RWPE1 (cell line): ENCODE measurements at regions not wholly inside any gene's neighbourhood (a gene's known extent, or its start where the extent isn't known, plus 50 kb on each side); places are given as distances from the start of the nearest gene placed in this dataset.

Experiments
- CTCF ChIA-PET: fragments of 350-600 bp; sonication (Branson Sonifier 250); formaldehyde crosslinking; extraction: SDS; loops from one replicate; lab custom pipeline; 2021; lab: Yijun Ruan, JAX
- POLR2A ChIA-PET: fragments of 400-600 bp; formaldehyde crosslinking; extraction: SDS; loops from one replicate; lab custom pipeline; 2020; ENCODE audit warnings: antibody characterized with exemption; ENCODE audit not compliant: low non-redundant PET; lab: Yijun Ruan, JAX
- DNase-seq: peaks from one replicate; pipeline ENCODE4 v3.0.0; 2012; ENCODE audit warnings: low spot score
- H3K27ac ChIP-seq: fragments of 450-650 bp; 2 replicates; pipeline ENCODE4 v1.5.1; 2017
- CTCF ChIP-seq: fragments of 450-650 bp; conservative IDR thresholded peaks from 2 replicates; pipeline ENCODE4 v1.5.1; 2017; ENCODE audit warnings: low read depth, mild to moderate bottlenecking

GRCh38 chr2:16049406-16049805 is 109.1 kb downstream of the MYCN start:
- DNase-seq: no peak
- ChIA-PET CTCF (no interaction called here), POLR2A (no interaction called here)
- no peak for TF ChIP-seq CTCF
- H3K27ac ChIP-seq: no peak overlapping the region

GRCh38 chr2:16048466-16048865 is 108.1 kb downstream of the MYCN start:
- POLR2A ChIA-PET: no interaction called here

GRCh38 chr2:16047701-16048100 is 107.4 kb downstream of the MYCN start:
- no peak for DNase-seq
- TF ChIP-seq CTCF: no peak
- ChIA-PET CTCF (interaction anchor here (0.6 to 0.7 kb wide), 3 partner anchors 485 to 1358 kb away, joined by 3 to 4 read pairs (median 3); no protein-coding TSS in a partner anchor), POLR2A (interaction anchor here (0.7 kb wide), 1 partner anchor 25 kb away, joined by 7 read pairs; no protein-coding TSS in a partner anchor)
- H3K27ac ChIP-seq: no peak overlapping the region

More at GRCh38 chr2:16048466-16048865, 108.1 kb downstream of the MYCN start:
- DNase-seq: no peak
- CTCF ChIA-PET: no interaction called here
- H3K27ac ChIP-seq: no peak overlapping the region
- no peak for TF ChIP-seq CTCF

GRCh38 chr2:16046649-16047048 is 106.3 kb downstream of the MYCN start:
- CTCF ChIA-PET: no interaction called here
- POLR2A ChIA-PET: no interaction called here
- DNase-seq: no peak
- TF ChIP-seq CTCF: no peak
- no peak overlapping the region for H3K27ac ChIP-seq

- POLR2A ChIA-PET: no interaction called here
- DNase-seq: no peak
- CTCF ChIA-PET: interaction anchor here (0.6 kb wide), 2 partner anchors 164 to 520 kb away, joined by 3 read pairs; no protein-coding TSS in a partner anchor
- no peak overlapping the region for H3K27ac ChIP-seq
- no peak for TF ChIP-seq CTCF
Measured at GRCh38 chr2:16045653-16046352, 105.5 kb downstream of the MYCN start.

GRCh38 chr2:16044946-16045456 is 104.7 kb downstream of the MYCN start:
- DNase-seq: no peak
- ChIA-PET POLR2A (no interaction called here), CTCF (no interaction called here)
- H3K27ac ChIP-seq: no peak overlapping the region
- TF ChIP-seq CTCF: no peak
